ENCODE measurements at regions not wholly inside any gene's neighbourhood (a gene's known extent, or its start where the extent isn't known, plus 50 kb on each side); places are given as distances from the start of the nearest gene placed in this dataset.

DNA sequence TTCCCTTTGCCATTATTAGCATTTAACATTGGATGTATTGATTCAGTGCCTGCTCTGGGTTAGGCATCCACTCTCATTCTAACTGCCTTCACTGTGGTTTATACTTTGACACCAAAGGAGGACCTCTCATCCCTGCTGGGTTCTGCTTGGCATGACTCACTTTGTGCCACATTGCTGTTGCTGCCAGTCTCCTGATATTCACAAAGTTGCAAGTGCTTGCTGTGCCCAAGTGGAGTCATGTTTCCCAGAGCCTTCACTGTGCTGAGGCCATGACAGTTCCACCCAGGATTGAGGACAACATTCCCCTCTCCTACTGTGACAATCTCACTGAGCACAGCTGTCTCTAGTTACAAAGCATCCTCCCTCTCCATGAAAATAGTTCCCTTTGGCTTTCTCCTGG, 519.9 kb upstream of the USP24 start:
- Histone ChIP-seq H3K27me3 (ENCODE audit: control insufficient read depth, insufficient read depth, low read length) (no peaks in the 10 kb centered on the region), H3K4me3 (ENCODE audit: low read length) (no peak overlapping the region), H3K4me1 (ENCODE audit: control insufficient read depth, insufficient read depth, low read length) (no peaks in the 10 kb centered on the region), H3K36me3 (ENCODE audit: control insufficient read depth, insufficient read depth, low read length) (no peaks in the 10 kb centered on the region), H3K27ac (ENCODE audit: low read length) (no peak overlapping the region), H3K9me3 (ENCODE audit: control insufficient read depth, insufficient read depth, low read length) (no peaks in the 10 kb centered on the region)
- Mint-ChIP-seq H3K9me3 (no peaks in the 10 kb centered on the region), H3K27ac (no peak overlapping the region), H3K4me3 (no peak overlapping the region), H3K36me3 (no peaks in the 10 kb centered on the region), H3K4me1 (no peaks in the 10 kb centered on the region), H3K27me3 (ENCODE audit: low read depth in 2 of 2) (peaks cover 4 to 6% of the 10 kb centered on the region in 2 donors)
- ATAC-seq (no peak), DNase-seq (no peak)
- TF ChIP-seq CTCF (IDR thresholded peaks at IDR 0.05), result no peak
- intact Hi-C loops (cut with micrococcal nuclease), result no loop called here

GRCh38 chr1:55726994-55727393, 511.8 kb upstream of the USP24 start:
- Histone ChIP-seq H3K4me1 (ENCODE audit: control insufficient read depth, insufficient read depth, low read length) (no peaks in the 10 kb centered on the region), H3K4me3 (ENCODE audit: low read length) (no peak overlapping the region), H3K27ac (ENCODE audit: low read length) (no peak overlapping the region), H3K36me3 (ENCODE audit: control insufficient read depth, insufficient read depth, low read length) (no peaks in the 10 kb centered on the region), H3K9me3 (ENCODE audit: control insufficient read depth, insufficient read depth, low read length) (no peaks in the 10 kb centered on the region), H3K27me3 (ENCODE audit: control insufficient read depth, insufficient read depth, low read length) (no peaks in the 10 kb centered on the region)
- ATAC-seq, result no peak
- H3K4me3 Mint-ChIP-seq, result no peak overlapping the region
- 75% methylated on average over 3 of the region's 3 CpGs for WGBS (ENCODE audit: insufficient coverage)
- intact Hi-C loops (cut with micrococcal nuclease), result no loop called here
- no peaks in the 10 kb centered on the region for H3K4me1 Mint-ChIP-seq
- no peak overlapping the region for H3K27ac Mint-ChIP-seq
- H3K27me3 Mint-ChIP-seq (ENCODE audit: low read depth in 2 of 2), result peaks cover 0 to 6% of the 10 kb centered on the region in 2 donors
- H3K9me3 Mint-ChIP-seq, result no peaks in the 10 kb centered on the region
- no peak for DNase-seq
- TF ChIP-seq CTCF (IDR thresholded peaks at IDR 0.05), result no peak
- H3K36me3 Mint-ChIP-seq, result no peaks in the 10 kb centered on the region

DNA sequence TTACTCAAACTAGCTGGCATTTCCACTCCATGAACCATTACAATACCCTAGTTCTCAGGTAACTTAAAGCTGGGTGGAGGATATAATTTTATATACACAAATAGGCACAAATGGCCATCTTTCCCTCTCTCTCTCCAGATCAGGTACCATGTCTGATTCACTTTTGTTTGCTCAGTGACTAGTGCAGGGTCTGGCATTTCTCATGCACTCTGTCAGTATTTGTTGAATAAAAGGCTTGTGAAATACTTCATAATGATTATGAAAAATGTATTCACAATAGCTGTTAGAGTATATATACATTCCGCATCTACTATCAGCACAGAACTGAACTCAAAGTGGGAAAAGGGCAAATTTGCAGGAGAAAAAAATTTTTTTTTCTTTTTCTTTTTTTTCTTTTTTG, 510.2 kb upstream of the USP24 start:
- TF ChIP-seq CTCF (IDR thresholded peaks at IDR 0.05), result no peak
- intact Hi-C loops (cut with micrococcal nuclease), result no loop called here
- ATAC-seq, result no peak
- Histone ChIP-seq H3K4me1 (ENCODE audit: control insufficient read depth, insufficient read depth, low read length) (no peaks in the 10 kb centered on the region), H3K4me3 (ENCODE audit: low read length) (no peak overlapping the region), H3K27ac (ENCODE audit: low read length) (no peak overlapping the region), H3K27me3 (ENCODE audit: control insufficient read depth, insufficient read depth, low read length) (no peaks in the 10 kb centered on the region), H3K9me3 (ENCODE audit: control insufficient read depth, insufficient read depth, low read length) (no peaks in the 10 kb centered on the region), H3K36me3 (ENCODE audit: control insufficient read depth, insufficient read depth, low read length) (no peaks in the 10 kb centered on the region)
- peaks cover 0 to 6% of the 10 kb centered on the region in 2 donors for H3K27me3 Mint-ChIP-seq (ENCODE audit: low read depth in 2 of 2)
- H3K4me1 Mint-ChIP-seq, result no peaks in the 10 kb centered on the region
- no peak for DNase-seq
- H3K27ac Mint-ChIP-seq, result no peak overlapping the region
- WGBS (ENCODE audit: insufficient coverage), result no CpG with 5 or more reads among the region's 1 CpG
- no peak overlapping the region for H3K4me3 Mint-ChIP-seq
- no peaks in the 10 kb centered on the region for H3K36me3 Mint-ChIP-seq
- H3K9me3 Mint-ChIP-seq, result no peaks in the 10 kb centered on the region

GRCh38 chr1:55724551-55725325, 509.6 kb upstream of the USP24 start:
- no peak overlapping the region for H3K27ac Mint-ChIP-seq
- Histone ChIP-seq H3K4me1 (ENCODE audit: control insufficient read depth, insufficient read depth, low read length) (no peaks in the 10 kb centered on the region), H3K4me3 (ENCODE audit: low read length) (no peak overlapping the region), H3K27ac (ENCODE audit: low read length) (no peak overlapping the region), H3K36me3 (ENCODE audit: control insufficient read depth, insufficient read depth, low read length) (no peaks in the 10 kb centered on the region), H3K27me3 (ENCODE audit: control insufficient read depth, insufficient read depth, low read length) (no peaks in the 10 kb centered on the region), H3K9me3 (ENCODE audit: control insufficient read depth, insufficient read depth, low read length) (no peaks in the 10 kb centered on the region)
- 90% methylated on average over 5 of the region's 7 CpGs for WGBS (ENCODE audit: insufficient coverage)
- H3K9me3 Mint-ChIP-seq, result no peaks in the 10 kb centered on the region
- intact Hi-C loops (cut with micrococcal nuclease), result no loop called here
- DNase-seq (no peak), ATAC-seq (no peak)
- H3K4me3 Mint-ChIP-seq, result no peak overlapping the region
- H3K36me3 Mint-ChIP-seq, result no peaks in the 10 kb centered on the region
- H3K27me3 Mint-ChIP-seq (ENCODE audit: low read depth in 2 of 2), result peaks cover 0 to 6% of the 10 kb centered on the region in 2 donors
- no peaks in the 10 kb centered on the region for H3K4me1 Mint-ChIP-seq
- TF ChIP-seq CTCF (IDR thresholded peaks at IDR 0.05), result no peak
